Right hindlimb (tissue), 1 donor: ENCODE measurements at regions not wholly inside any gene's neighbourhood (a gene's known extent, or its start where the extent isn't known, plus 50 kb on each side); places are given as distances from the start of the nearest gene placed in this dataset.
"Not testable (repeated sequence)": the region's sequence is repeated elsewhere in the genome, so short reads cannot be mapped to it uniquely, and the experiment has no call there.

ENCODE experiments used
- DNase-seq: peaks from one replicate; pipeline ENCODE4 v3.0.0-alpha.2; 2018

DNA sequence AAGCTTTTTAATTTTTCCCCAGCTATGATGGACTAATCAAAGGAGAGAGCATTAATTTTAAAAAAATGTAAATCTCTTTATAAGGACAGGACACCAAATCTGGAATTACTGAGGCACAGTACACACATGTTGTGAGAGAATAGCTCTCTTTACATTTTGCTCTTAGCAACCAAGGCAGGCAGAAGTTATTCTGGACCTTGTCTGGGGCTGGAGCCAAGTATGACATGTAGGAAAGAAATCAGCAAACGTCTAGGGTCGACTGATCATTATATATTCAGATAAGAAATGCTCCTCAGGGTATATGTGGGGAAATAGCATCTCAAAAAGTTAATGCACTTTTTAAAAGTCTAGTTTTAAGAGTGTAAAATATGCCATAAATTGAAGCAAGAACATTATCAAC is 1330.0 kb upstream of the CELF4 start:
- DNase-seq, result peak; percentile 53

DNA sequence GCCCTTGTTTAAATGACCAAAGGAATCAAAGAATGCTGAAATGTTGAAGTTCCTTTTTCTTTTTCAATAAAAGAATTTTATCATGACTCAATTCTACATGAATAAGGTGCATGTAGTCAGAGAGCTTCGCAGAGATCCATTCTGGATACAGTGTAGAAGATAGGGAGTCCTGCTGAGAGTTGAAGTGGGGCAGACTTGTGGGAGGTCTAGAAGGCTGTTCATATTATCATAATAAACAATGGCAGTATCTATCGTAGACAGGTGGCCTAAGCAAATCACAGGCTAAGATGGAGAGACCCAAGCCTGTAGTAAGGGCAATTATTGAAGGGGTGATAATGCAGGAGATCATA is 1322.0 kb upstream of the CELF4 start:
- no peak for DNase-seq

DNA sequence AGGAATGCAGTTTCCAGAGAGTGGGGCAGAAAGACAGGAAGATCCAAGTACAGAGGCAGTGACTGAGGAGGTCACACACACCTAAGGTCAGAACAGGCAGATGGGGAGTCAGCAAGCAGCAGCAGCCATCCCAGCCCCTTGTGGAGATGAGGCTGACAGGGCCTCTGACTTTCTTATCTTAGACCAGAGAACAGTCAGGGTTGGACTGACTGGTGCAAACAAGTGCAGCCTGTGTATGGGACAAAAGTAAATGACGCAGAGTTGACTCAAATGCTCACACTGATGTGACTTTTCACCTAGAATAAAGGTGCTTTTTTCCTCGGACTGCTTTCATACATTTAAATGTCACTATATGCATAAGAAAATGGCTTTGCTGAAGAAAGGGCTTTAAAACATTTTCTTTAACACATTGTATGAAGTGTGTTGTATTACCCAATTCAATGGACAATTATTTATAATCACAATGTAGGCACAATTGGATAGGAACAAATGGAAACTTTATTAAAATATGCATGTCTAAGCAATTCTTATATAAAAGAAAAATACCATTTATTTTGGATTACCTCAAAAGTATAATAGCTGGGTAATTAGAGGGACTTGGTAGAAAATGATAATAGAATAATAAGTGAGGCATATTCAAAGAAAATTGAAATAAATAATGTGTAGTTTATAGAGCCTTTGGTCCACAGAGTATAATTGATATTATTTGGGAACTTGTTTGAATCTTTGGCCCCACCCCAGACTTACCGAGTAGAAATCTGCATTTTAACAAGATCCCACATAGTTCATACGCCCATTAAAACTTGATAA is 1321.5 kb upstream of the CELF4 start:
- DNase-seq, result no peak

DNA sequence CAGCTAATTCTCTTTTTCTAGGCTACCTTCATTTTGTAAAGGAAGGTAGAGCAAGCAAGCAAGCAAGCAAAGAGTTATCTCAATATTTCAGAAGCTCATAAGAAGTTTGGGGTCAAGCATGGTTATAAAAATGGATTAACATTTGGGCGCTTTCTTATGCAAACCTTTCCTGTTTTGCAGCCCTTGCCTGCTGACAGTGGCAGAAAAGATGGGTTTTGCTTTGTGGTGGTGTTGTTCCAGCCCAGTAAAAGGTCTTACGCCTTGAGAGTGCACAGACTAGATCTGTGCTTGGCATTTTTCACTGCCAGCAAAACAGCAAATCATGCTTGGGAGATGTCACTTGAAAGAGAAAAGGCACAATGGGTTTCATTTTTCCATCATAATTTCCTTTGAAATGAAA is 1320.6 kb upstream of the CELF4 start:
- DNase-seq, result no peak

DNA sequence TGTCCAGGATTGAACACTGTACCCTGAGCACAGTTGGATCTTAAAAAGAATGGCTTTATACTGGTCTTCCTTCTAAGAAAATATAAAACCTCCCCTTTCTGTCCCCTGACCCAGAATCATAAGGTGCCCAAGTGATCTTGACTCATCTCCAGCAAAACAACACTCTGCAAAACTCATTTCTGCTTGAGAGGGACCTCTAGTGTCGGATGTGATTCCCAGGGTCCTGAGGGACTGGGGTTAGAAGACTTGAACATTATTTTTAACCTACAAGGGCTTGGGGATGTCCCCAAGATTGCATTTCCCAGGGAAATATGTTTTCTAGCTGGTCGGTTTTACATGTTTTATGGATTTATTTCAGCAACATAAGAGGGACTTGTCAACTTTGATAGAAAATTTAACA is 1318.5 kb upstream of the CELF4 start:
- no peak for DNase-seq

DNA sequence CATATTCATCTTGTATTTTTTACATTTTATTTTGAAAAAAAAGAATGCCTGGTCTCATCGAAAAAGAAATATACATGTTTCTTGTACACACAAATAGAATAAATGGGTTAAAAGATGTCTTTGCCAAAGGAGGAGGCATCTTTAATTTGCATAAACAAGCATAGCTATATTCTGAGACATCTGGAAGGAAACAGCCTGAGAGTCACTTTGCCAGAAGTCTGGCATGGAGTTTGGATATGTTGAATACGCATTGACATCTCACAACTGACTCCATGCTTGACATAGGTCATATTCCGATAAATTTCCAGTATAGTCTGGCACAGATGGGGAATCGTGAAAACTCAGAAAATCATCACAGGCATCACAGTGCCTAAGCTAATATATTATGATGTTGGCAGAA is 1317.5 kb upstream of the CELF4 start:
- no peak for DNase-seq

DNA sequence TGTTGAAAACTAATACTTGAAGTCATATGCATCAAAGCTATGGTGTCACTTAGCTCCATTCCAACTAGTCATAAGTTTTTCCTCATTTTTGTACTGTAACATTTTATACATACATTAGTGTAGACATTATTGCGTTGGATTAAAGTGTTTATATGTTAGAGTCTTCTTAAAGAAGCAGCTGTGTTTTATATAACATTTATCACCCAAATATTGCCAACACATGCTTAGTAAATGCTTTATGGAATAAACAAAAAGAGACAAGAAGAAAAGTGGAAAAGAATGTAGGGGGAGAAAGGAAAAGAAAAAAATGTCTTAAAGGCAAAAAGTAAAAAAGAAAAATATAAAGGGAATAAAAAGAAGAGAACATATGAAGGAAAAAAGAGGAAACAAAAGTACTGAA is 1314.3 kb upstream of the CELF4 start:
- DNase-seq, result no peak

DNA sequence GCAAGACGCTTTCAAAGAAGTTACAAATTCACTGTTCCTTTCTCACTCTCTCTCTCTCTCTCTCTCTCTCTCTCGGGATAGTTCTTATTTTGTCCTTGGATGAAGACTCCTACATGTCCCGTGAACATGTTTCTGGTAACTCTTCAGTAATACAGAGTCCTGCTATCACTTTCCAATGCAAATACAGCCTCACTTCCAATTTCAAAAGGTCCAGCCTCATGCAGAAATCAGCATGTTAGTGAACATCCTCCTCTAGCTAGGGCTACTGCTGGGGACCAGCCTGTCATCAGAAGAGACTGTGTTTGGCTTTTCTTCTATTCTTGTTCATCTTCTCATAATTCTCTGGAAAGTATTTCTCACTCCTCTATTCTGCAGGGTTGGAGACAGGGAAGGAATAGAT is 1306.7 kb upstream of the CELF4 start:
- no peak for DNase-seq

DNA sequence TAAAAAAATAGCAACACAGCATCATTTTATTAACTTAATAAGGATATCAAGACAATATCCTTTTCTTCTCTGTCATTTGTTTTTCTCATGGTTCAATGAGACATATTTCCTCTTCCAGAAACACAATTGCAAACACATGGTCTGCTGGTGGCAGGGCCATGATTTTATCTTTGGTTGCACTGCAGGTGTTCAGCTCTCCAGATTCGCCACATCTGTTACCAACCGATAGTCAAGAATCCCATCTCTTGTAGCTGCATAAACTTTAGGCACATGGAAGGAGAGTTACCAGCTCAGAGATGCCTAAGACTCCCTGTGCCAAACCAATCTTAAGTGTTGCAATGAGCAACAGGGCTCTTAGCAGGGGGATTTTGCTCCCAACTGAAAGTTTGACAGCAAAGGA is 1303.2 kb upstream of the CELF4 start:
- DNase-seq, result no peak

DNA sequence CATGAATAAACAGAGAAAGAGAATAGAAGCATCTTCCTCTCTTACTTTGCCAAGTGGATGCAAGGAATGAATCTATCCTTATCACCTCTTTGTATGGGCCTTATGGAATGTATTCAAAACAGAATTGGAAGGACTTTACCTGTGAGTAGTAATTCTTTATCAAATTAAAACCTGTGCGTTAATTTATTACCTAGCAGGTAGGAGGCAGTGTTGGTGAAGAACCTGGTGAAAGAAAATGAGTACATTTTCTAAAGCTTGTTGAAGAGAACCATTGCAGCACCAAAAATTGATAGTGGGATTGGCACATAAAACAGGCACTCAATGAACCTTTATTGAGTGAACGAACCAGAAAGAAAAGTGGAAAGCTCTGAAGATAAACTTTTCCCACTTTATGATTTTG is 1302.1 kb upstream of the CELF4 start:
- DNase-seq, result no peak

DNA sequence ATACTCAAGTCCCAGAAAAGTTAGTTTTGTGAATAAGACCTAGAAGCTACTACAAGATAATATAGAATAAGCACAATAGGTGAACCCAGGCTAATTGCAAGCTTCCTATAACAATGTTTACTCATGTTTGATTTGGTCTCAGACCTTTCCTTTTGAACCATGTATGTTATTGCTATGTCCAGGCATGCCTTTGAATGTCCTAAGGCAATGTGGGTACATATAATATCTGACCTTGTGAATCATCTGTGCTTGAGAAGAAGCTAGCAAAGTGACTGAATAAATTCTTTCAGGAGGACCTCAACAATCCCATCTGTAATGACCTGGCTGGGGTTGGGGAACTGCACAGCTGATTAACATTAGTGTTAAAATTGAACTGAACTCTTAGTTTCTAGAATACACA is 1285.9 kb upstream of the CELF4 start:
- DNase-seq, result no peak

DNA sequence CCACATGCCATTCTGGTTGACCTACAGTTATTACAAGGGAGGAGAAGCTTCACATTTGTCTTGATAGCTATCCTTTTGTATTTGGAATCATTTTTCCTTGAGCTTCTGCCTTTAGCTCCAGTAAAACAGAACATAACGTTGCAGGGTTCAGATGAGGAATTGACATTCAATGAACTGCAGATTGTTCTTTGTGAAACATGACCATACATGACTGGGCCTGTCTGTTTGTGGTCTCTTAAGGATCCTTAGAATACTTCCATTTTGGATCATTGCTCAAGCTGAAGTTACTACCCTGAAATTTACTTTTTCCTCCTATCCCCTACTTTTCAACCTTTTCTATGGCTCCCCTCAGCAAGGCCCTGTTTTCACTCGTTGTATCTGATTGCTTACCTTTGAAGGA is 1281.7 kb upstream of the CELF4 start:
- no peak for DNase-seq

DNA sequence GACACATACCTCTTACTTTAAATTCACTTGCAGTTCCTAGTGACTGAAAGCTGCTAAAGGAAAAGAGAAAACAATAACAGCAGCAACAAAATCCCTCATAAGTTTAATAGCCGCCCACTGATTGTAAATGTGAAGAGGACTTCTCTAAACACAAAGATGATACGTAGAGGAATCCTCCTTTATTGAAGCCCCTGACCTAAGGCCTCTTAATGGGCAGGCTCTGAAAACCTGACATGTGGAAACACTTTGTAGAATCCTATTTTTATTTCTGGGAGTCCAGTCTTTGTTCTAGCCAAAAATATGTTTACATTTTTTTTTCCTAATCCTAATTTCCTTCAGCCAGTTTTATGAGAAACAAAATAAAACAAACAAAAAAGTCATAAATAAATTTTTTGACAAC is 1277.7 kb upstream of the CELF4 start:
- no peak for DNase-seq

DNA sequence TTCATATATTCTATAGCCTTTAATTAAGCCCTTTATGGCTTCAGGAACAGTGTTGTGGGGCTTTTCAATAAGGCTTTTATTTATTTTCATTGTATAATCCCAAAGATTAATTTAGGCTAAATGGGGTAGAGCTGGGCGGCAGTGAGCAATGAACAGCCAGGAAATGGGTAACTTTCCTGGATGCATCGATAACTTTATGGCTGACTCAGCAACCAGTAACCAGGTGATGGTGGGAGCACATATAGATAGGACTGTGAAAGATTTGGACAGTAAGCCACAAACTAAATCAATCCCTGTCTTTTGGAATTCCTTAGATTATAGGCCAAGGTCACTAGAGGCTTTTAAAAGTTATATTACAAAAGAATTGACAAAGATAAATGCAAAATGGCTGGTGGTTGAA is 1260.6 kb upstream of the CELF4 start:
- no peak for DNase-seq

DNA sequence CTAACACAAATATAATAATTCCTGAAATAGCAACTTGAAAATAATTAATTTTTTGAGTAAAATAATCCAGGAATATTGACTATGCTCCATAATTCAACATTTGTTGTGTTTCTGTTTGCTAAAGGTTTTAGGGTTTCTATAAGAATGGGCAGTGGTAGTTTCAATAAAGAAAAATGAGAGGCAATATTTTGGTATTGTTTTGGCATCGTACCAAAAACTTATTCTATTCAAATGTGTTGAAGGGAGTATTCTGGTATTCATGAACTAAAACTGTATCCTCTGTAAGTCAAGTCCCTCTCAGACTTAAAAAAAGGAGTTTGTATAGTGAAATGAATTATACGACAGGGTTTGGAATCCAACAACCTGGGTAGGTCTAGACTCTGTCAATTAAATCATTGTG is 1245.6 kb upstream of the CELF4 start:
- DNase-seq, result no peak

DNA sequence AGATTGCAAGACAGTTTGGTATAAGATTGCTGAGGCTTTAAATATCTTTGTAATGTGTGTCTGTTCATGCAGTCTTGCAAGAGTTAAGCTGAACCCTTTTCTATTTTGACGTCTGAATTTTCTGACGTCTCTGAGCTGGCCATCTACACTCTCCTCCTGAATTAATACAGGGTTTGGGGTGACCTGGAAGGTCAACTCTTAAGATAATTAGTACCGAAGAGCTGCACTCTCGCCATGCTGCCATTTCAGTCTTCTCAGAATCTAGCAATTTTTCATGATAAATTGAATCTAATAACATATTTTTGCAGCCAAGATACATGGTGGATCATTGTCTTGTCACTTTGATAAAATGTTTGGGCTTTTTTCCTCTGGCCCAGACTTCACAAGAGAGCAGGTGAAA is 1245.2 kb upstream of the CELF4 start:
- no peak for DNase-seq

DNA sequence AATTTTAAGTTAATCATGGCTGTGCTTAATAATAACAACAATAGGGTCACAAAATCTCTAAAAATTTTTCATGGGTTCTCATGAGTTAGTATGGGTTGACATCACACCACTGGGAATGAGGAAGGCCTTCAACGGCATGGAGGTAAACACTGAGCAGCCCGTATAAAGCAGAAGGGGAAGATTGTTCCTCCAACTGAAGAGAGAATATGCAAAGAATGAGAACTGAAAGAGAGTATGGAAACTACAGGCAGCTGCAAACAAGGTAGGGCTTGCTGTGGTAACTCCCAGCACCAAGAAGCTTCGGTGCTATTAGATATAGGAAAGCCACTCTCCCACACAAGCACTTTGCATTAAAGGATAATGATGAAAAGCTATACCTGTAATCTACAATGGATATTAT is 1242.3 kb upstream of the CELF4 start:
- DNase-seq, result no peak

DNA sequence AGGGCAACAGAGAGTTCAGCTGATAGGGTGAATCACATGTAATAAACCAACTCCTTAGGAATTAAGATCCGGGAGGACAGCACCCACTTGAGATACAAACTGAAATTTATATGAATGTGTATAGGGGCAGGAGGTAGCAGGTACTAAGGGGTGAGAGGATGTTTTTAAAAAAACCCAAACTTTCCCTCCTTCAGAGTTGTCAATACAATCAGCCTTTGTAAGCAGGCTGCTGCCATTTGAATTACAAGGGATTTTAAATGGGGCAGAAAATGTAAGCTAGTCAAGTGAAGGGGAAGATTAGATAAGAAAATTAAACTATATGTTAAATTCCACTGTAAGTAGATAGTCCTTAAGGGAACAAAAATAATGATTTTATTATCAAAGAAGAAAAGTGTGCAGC is 1239.7 kb upstream of the CELF4 start:
- DNase-seq, result no peak

DNA sequence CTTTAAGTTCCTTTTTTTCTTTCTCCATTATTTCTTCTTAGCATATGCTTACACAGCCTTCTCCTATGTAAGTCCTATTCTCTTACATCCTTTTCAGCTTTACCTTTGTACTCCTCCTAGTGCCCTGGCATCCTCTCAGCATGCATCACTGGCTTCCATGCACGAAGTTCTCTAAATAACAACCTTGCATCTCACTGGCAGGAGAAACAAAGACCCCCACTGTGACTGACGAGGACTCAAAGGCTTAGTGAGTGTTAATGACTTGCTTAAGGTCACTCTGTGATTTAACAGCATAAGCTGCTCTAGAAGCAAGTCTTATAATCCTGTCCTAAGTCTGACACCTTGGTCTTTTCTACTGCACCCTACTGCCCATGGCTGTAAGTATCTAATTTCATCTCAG is 1236.0 kb upstream of the CELF4 start:
- DNase-seq, result no peak

DNA sequence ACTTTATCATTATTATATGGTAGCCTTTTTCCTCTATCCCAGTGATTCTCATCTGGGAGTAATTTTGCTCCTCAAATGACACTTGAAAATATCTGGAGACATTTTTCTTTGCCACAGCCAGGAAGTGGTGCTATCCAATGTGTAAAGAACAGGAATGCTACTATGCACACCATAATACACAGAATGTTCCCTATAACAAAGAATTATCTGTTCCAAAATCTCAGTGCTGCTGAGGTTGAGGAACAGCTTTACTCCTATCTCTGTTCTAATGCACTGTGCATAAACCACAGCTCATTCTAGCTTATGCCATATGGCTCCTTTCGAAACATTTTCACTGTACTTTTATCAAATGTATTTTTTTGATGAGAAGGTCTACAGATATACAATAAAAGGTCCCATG is 1231.2 kb upstream of the CELF4 start:
- DNase-seq, result no peak

DNA sequence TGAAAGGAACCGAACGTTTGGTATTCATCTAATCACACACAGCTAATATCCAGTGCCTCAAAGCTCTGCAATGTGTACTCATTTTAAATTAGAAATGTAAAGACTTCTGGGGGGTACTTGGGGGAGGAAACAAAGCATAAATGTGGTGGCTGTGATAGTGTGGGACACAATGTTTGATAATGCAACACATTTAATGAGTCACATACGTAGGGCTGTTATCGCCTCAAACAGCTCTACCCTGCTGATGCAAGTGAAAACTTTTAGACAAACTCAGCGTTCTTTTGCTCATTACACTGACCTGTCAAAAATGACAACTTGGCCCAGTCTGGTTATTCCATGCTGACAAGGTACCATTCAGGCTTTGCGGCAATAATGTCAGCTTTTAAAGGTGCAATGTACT is 1227.1 kb upstream of the CELF4 start:
- no peak for DNase-seq

DNA sequence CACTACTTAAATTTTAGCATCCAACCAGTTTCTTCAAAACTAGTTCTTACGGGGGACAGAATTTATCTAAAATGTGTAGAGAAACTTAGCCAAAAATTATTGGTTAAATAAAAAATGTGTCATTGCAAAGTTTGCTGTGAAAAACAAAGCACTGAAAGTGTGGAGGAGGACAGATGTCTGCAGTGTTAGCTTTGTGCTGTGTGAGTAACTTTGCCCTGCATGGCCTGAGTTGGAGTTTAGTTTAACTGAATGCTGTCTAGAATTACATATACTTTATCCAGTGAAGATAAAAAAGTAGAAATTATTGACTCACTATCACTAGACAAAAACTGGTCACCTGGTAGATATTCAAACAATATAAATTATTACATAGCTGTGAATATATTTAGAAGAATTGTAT is 1225.2 kb upstream of the CELF4 start:
- DNase-seq, result no peak

DNA sequence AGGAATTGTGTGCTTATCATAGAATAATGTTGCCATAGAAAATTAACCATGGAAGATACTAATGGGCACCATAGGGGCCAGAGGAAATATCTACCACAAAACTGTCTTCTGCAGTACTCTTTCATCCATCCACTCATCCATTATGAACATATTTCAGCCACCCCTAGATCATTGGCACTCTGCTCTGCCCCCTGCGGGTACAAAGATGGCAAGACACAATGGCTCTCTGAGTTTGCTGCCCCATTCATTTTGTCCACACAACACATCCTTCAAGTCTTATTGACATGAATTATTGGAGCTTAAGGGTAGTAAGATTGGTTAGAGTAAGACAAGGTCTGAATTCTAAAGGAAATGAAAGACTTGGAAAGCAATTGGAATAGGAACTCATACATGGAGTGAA is 1224.7 kb upstream of the CELF4 start:
- no peak for DNase-seq

DNA sequence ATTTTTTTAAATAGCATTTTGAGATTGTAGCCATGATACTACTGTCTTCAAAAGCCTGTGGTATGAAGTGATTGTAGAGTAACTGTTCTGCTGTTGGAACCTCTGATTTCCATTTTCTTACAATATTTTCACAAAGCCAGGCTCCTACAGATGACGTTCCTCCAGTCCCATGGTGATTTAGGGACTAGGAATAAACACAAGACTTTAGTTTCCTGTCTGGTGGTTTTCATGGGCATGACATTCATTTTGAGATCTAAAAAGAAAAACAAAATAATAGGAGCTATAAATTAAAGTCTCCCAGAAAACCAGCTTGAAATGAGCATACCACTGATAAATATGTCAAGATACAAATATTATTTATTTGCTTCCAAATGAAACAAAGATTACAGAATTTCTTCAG is 1223.5 kb upstream of the CELF4 start:
- DNase-seq, result no peak

DNA sequence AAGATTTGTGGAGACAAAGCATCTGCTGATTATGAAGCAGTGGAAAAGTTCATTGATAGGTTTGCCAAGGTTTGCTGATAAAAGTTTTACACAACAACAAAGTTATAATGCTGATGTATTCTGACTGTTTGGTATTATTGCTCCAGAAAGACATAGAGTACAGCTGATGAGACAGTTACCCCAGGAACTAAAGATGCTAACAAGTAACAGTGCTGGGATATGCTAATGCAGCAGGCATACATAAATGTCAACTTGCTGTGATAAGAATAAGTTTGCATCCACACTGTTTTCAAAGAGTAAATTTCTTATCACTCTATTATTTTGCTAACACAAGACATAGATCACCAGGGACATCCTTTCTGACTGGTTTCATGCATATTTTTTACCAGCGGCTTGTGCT is 1221.3 kb upstream of the CELF4 start:
- no peak for DNase-seq

DNA sequence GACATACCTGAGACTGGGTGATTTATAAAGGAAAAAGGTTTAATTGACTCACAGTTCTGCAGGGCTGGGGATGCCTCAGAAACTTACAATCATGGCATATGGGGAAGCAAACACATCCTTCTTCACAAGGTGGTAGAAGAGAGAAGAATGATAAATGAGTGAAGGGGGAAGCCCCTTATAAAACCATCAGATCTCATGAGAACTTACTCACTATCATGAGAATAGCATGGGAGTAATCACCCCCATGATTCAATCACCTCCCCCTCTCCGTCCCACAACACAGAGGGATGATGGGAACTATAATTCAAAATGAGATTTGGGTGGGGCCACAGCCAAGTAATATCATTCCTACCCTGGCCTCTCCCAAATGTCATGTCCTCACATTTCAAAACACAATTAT is 1206.0 kb upstream of the CELF4 start:
- DNase-seq, result not testable (repeated sequence)
